HG02884 (cell line): ENCODE measurements at regions not wholly inside any gene's neighbourhood (a gene's known extent, or its start where the extent isn't known, plus 50 kb on each side); places are given as distances from the start of the nearest gene placed in this dataset.
"Not testable (repeated sequence)": the region's sequence is repeated elsewhere in the genome, so short reads cannot be mapped to it uniquely, and the experiment has no call there.

ENCODE experiments used
- ATAC-seq: cut with Tn5 transposase; IDR thresholded peaks from one replicate; pipeline ENCODE4 v1.9.1; 2021; ENCODE audit warnings: mild to moderate bottlenecking, moderate library complexity; ENCODE audit not compliant: unreplicated experiment

DNA sequence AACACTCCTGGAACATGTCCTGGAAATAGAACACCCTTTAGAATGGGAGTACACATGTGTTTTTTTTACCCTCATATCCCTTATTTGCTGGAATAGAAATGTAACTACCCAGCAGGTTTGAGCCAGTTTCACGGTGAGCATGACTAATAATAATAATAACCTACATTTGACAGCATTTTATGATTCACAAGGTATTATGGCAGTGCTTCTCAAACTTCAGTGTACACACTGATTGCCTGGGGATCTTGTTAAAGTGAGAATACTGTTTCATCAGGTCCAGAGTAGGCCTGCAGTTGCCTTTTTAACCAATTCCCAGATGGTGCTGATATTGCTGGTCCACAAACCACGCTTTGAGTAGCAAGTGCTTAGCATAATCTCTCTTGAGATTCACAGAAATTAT lies 63.9 kb downstream of the NFKBIZ start:
- ATAC-seq, result no peak

DNA sequence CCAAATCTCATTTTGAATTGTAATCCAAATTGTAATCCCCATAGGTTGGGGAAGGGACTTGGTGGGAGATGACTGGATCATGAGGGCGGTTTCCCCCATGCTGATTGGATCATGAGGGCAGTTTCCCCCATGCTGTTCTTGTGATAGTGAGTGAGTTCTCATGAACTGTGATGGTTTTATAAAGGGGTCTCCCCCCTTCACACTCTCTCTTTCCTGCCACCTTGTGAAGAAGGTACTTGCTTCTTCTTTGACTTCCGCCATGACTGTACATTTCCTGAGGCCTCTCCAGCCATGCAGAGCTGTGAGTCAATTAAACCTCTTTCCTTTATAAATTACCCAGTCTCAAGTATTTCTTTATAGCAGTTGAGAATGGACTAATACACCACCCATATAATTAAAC lies 68.4 kb downstream of the NFKBIZ start:
- ATAC-seq, result not testable (repeated sequence)

DNA sequence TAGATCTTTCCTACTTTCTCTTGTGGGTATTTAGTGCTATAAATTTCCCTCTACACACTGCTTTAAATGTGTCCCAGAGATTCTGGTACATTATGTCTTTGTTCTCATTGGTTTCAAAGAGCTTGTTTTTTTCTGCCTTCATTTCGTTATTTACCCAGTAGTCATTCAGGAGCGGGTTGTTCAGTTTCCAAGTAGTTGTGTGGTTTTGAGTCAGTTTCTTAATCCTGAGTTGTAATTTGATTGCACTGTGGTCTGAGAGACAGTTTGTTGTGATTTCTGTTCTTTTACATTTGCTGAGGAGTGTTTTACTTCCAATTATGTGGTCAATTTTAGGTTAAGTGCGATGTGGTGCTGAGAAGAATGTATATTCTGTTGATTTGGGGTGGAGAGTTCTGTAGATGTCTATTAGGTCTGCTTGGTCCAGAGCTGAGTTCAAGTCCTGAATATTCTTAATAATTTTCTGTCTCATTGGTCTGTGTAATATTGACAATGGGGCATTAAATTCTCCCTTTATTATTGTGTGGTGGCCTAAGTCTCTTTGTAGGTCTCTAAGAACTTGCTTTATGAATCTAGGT lies 72.9 kb downstream of the NFKBIZ start:
- not testable (repeated sequence) for ATAC-seq

DNA sequence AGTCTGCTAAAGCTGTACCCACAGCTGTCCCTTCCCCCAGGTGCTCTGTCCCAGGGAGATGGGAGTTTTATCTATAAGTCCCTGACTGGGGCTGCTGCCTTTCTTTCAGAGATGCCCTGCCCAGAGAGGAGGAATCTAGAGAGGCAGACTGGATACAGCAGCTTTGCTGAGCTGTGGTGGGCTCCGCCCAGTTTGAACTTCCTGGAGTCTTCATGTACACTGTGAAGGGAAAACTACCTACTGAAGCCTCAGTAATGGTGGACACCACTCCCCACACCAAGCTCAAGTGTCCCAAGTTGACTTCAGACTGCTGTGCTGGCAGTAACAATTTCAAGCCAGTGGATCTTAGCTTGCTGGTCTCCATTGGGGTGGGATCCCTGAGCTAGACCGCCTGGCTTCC lies 75.3 kb downstream of the NFKBIZ start:
- not testable (repeated sequence) for ATAC-seq

DNA sequence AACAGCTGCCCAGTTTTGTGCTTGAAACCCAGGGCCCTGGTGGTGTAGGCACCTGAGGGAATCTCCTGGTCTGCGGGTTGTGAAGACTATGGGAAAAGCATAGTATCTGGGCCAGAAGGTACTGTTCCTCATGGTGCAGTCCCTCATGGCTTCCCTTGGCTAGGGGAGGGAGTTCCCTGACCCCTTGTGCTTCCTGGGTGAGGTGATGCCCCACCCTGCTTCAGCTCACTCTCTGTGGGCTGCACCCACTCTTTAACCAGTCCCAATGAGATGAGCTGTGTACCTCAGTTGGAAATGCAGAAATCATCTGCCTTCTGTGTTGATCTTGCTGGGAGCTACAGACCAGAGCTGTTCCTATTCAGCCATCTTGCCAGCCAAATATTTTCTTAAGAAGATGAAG lies 75.8 kb downstream of the NFKBIZ start:
- not testable (repeated sequence) for ATAC-seq

DNA sequence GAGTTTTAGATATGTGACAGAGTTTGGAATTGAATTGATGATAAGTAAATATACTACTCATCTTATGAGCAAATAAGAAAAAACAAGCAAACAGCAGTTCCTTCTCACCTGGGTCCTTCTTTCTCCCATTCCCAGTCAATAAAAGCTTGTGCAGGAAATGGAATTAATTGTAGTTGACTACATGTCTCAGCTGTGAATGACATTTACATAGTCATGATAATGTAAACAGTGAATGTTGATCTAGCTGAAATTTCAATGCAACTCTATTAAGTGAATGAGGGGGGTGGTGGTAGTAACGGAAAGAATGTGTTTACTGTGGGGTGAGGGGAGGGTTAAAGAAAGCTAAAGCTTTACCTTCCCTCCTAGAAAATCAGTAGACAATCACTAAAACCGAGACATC lies 76.2 kb downstream of the NFKBIZ start:
- no peak for ATAC-seq

DNA sequence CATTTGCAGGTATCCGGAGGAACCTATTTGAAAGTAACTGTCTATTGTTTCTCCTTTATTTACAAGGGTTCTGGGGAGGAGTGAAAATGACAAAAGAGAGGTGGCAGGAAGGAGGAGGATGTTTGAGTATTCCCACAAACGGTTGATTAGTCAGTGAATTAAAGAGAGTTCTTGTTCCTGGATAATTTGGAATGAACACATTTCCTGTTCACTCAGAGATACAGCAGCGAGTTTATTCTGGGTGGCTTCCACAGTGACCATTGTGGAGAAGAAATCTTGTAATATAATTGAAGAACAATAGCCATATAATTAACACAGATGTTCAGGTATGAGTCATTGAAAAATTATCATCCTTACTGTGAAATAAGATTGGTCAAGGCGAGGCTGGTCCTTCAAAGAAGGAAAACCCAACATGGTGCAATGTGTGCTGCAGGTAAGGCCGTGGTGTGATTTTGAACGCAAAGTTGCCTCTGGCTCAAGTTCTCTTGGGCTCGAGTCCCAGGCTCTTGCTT lies 77.3 kb downstream of the NFKBIZ start:
- ATAC-seq, result no peak

DNA sequence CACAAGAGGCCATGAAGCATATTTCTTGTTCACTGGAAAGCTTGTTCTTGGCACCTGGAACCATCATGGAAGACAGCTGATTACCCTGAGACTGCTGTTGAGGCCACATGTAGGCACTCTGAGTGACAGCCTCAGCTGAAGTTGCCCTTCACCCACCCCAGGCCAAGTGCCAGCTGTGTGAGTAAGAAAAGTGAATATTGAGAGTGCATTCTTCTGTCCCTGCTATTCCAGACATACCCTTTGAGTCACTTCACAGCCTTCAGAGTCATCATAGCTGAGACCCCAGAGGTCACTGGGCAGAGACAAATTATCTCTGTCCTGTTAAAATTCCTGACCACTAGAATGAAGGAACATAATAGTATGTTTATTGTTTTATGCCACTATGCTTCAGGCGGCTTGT lies 79.6 kb downstream of the NFKBIZ start:
- ATAC-seq, result no peak

DNA sequence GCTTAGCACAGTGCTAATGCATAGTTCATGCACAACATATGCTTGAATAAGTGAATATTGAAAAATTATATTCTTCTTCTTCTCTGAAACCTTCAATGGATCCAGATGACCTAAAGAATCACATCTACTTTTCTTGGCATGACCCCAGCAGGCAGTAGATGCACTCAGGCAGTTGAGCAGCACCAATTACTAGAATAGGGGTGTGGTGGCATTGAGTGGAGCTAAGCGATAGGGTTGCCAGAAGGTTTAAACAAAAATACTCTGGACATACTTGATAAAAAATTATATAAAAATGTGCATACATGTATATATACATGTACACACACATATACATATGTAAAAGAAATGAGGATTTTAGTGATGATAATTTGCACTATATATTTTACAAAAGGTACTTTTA lies 81.8 kb downstream of the NFKBIZ start:
- no peak for ATAC-seq

DNA sequence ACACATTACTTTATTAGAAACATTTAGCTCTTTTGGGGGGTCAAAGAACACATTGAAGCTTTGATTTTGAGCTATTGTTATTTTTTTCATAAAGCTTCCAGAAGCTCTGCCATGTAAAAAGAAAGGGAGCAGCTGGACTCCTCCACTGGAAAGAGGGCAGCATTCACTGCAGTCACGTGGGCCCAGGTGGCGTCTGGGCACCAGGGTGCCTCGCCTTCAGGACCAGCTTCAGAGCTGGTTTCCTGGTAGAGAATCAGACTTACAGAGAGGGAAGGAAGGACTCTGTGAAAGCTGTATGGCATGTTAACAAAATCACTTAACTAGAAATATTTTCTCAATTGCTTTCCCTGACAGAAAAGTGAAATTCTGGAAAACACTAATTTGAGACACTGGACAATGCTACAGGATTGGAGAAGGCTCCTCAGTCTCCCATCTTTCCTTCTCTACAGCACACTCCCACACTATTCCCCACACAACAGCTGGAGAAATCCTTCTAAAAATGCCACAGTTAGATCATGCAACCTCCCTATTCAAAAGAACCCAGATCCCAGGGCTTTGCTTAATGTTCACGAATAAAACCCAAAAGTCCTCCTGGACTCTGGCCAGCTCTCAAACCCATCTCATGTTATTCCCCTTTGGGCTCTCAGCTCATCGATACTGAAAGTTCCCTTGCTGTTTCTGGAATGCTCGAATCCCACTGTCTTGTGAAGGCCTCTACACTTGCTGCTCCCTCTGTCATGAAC lies 83.2 kb downstream of the NFKBIZ start:
- no peak for ATAC-seq

DNA sequence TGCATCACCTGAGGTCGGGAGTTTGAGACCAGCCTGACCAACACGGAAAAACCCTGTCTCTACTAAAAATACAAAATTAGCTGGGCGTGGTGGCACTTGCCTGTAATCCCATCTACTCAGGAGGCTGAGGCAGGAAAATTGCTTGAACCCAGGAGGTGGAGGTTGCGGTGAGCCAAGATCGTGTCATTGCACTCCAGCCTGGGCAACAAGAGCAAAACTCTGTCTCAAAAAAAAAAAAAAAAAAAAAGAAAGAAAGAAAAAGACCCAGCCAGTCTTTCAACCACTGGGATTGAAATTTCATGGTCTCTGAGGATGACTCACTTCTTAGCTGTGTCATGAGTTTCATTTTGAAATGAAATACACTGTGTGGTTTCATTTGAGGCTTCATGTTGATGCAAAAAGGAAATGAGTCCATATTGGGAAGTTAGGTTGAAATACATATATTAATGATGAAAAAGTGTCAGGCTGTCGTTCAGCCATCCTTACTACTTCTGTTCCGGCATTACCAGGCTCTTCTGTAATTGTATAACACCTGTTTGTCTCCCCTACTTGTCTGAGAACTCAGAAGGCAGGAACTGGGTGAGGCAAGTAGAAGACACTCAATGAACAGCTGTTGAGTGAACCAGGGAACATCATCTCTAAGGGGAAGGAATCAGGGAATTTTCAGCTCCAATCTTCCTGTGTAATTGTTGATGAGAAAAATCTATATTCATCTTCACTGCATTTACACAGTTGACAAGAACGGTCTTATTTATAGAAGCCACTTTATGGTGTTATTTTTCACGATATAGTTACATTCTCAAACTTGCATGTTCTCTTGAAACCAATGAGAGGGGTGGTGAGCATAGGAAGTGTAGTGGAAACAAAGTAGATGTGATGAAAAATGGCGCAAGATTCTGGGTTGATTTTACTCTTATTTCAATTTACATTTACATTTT lies 87.4 kb downstream of the NFKBIZ start:
- peak; percentile 88 for ATAC-seq

DNA sequence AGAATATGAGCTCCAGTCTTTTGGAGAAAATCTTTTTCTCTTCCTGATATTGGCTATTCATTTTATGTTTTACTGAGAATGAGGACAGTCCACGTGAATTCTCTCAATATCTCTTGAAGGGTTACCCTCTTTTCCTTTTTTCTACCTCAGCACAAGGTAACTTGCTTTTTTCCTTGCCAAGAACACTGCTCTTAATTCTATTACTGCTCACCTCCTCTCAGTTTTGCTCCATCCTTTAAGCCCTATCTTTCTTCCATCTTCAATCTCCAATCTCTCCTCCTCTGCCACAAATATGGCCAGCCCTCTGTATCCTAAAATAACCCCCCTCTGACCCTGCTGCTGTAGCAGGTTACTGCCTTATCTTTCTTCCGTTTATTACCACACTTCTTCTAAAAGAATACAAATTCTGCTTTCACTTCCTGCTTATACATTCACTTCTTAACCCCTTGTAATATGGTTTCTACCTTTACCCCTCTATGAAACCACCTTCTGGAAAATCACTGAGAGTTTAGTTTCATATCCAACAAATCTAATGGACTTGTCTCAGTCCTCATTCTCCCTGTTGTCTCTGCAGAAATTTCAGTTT lies 89.0 kb downstream of the NFKBIZ start:
- peak; percentile 34 for ATAC-seq

DNA sequence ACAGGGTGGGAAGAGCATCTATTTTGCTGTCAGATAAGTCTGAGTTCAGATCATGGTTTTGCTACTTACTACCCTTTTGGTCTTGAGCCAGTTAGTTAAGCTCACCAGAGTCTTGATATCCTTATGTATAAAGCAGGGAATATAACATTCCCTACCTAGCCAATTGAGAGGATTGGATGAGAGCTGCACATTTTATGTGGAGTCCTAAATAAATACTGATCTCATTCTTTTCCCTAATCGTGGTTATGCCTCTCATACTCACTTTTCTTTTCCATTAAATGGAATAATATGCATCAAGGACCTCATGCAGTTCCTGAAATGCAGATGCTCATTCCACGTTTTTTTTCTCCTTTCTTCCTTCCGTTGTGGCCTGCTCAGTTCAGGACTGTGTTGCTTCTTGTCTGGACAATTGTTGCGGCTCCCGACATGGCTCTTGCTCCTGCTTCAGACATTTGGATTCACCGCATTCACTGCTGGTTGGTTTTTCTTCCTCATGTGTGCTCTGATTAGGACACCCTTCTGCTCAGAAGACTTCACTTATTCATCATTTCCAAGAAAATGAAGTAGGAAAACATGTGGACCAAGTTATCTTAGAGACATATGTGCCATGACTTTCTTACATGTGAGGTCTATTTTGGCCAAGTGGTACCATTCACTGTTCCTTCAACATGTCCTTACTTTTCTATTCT lies 90.2 kb downstream of the NFKBIZ start:
- ATAC-seq, result no peak

DNA sequence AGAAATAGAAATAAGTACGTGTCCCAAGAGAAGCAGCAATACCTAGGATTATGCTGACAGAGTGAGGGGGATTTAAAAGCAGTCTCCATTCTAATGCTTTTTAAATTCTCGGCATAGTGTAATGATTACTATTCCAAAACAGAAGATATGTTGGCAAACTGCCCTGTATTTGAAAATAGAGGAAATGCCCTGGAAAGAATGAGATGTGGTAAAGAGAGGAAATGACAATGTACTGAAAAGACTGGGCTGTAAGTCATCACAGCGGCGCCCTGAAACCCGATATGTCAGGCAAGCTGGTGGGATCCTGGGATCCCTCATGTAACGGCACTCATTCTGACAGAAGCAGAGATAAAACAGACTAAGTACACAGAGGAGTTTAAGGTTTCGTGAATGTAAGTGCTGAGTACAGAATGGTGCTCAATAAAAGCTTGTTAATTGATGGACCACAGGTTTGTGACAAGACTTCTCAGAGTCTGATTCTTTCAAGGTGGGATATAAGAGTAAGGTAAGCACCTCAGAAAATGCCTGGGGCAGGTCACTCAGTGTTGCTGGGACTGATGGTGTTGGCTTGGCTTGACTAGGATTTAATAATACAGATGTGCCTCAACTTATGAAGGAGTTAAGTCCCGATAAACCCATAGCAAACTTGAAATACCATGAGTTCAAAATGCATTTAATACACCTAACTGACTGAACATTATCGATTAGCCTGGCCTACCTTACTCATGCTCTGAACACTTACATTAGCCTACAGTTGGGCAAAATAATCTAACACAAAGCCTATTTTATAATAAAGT lies 91.4 kb downstream of the NFKBIZ start:
- ATAC-seq, result no peak

DNA sequence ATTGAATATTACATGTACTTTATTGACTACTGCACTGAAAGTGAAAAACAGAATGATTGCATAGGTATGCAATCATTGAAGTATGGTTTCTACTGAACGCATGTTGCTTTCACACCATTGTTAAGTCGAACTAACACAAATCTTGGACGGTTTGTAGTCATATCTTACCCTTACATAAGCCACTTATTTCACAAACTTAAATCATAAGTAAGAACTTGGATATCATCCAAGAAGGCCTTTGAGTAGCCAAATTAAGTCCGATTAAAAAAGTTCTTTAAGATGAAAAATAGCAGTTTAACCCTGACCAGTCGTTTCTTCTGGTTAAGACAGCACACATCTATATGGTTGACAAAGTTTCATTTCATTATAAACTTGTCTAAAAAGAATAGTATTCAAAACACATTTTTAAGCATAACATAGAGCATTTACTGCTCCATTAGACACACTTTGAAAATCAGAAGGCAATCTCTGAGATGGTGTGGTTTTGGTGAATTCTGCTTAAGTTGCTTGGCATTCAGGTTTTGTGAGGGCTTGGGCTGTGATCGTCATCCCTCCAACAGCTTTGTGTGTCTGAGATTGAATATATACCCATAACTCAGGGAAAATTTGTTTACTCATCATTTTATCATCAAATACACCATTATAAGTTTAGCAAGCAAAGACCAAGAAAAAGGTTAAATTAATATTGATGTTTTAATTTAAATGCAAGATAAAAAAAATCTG lies 92.2 kb downstream of the NFKBIZ start:
- no peak for ATAC-seq

DNA sequence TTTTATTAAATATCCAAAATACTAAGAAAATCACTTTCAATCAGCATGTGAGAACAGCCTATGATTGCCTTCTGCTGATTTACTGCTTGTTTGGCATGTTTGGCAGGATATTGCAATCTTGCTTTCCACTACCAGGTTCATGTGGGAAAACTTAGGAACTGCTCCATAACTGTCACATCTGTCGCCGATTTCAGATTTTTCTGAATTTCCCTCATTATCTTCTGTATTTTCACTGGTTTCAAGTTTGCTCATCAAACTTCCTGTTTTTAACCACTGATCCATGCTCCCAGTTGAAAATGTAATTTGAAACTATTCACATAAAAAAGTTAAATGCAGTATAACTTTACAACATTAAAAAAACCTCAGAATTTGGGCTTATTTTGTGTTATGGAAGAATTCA lies 93.0 kb downstream of the NFKBIZ start:
- no peak for ATAC-seq

DNA sequence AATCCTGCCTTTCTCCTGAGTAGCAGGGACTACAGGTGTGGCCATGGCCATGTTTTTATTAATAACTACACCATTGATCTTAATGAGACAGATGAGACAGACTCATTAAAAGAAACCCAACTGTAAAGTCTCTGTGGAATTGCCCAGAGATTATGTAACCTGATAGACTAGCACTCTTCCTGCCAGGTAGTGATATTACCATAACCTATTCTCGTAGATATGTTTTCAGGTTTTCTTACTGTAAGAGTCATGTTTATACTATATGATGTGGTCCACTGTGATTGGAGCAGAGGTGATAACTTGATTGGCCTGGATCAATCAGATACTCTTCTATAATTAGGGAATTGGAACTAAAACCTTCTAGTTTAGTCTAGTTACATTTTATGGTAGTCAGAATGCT lies 93.7 kb downstream of the NFKBIZ start:
- ATAC-seq, result peak; percentile 39

DNA sequence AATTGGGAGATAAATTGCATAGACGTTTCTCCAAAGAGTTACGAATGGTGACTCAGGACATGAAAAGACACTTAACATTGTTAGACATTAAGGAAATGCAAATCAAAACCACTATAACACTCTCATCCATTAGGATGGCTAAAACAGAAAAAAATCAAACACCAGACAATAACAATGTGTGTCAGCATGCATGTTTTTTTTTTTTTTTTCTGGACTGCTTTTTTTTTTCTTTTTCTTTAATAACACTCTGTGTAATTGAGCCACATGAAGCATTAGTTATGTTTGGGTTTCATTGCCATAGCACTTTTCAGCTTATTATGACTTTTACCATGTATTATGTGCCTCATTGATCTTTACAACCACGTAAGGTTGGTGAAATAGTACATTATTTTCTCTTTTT lies 95.0 kb downstream of the NFKBIZ start:
- no peak for ATAC-seq

DNA sequence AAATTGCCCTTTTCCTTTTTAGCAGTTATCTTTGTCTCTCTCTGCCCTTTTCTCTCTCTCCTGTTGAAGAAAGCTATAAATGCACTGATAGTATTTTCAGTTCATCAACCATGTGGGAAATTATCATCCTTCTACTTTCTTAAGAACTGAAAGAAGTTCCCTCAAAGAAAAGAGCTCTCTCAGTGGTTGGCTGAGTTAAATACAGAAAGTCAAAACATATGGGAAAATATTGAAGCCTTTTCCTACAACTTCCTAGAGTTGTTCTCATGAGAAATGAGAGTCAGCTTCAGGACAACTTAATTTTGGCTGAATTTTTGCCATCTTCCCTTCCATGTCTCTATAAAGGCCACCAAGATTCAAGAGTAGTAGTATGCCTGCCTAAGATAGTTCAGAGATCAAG lies 96.7 kb downstream of the NFKBIZ start:
- ATAC-seq, result no peak
